CD4-positive, alpha-beta memory T cell (primary cell): ENCODE measurements at regions not wholly inside any gene's neighbourhood (a gene's known extent, or its start where the extent isn't known, plus 50 kb on each side); places are given as distances from the start of the nearest gene placed in this dataset.

Experiments used
- CTCF ChIA-PET: fragments of 350-600 bp; sonication (Branson Sonifier 250); formaldehyde crosslinking; loops from one replicate; lab custom pipeline; 2021; ENCODE audit warnings: inconsistent platforms; ENCODE audit not compliant: partially characterized antibody; lab: Charles Lee
- POLR2A ChIA-PET: fragments of 350-600 bp; sonication (Branson Sonifier 250); formaldehyde crosslinking; loops from one replicate; lab custom pipeline; 2021; ENCODE audit not compliant: partially characterized antibody; lab: Charles Lee
- DNase-seq, 5 donors: peaks; one replicate each; pipeline versions ENCODE4 v3.0.0 to v3.0.0-alpha.2; 2020 to 2022; ENCODE audit warnings: mixed read lengths in 1 of 5
- H3K27ac ChIP-seq: one replicate; pipeline ENCODE4 v1.7.0; 2013; ENCODE audit warnings: low read depth, low read length
- H3K27me3 ChIP-seq: 2 replicates; pipeline ENCODE4 v1.7.0; 2013; ENCODE audit warnings: mild to moderate bottlenecking, low read length, moderate library complexity; ENCODE audit not compliant: insufficient read depth
- H3K36me3 ChIP-seq: 2 replicates; pipeline ENCODE4 v1.7.0; 2013; ENCODE audit warnings: mild to moderate bottlenecking, low read length, moderate library complexity; ENCODE audit not compliant: insufficient read depth
- H3K4me1 ChIP-seq: 2 replicates; pipeline ENCODE4 v1.7.0; 2013; ENCODE audit warnings: mild to moderate bottlenecking, low read length, moderate library complexity; ENCODE audit not compliant: insufficient read depth
- H3K4me3 ChIP-seq, 2 donors: one replicate each; pipeline ENCODE4 v1.7.0; 2013; ENCODE audit warnings: low read length in 2 of 2, mild to moderate bottlenecking in 1 of 2
- H3K9me3 ChIP-seq, 2 donors: one replicate each; pipeline ENCODE4 v1.7.0; 2013; ENCODE audit warnings: low read length in 2 of 2, control low read depth in 1 of 2; ENCODE audit not compliant: control insufficient read depth in 1 of 2
- H3K27ac Mint-ChIP-seq, 7 donors: one replicate each; pipeline ENCODE4 v1.8.0; 2020 to 2021; ENCODE audit warnings: mixed read lengths in 7 of 7, mild to moderate bottlenecking in 6 of 7, inconsistent platforms in 3 of 7, moderate library complexity in 3 of 7
- H3K27me3 Mint-ChIP-seq, 2 donors: one replicate each; pipeline ENCODE4 v1.8.0; 2020 to 2021; ENCODE audit warnings: mixed read lengths in 2 of 2
- H3K36me3 Mint-ChIP-seq, 2 donors: one replicate each; pipeline ENCODE4 v1.8.0; 2020 to 2021; ENCODE audit warnings: mixed read lengths in 2 of 2, inconsistent platforms in 1 of 2, mild to moderate bottlenecking in 1 of 2
- H3K4me1 Mint-ChIP-seq, 4 donors: one replicate each; pipeline ENCODE4 v1.8.0; 2020 to 2021; ENCODE audit warnings: mixed read lengths in 4 of 4, mild to moderate bottlenecking in 1 of 4
- H3K4me3 Mint-ChIP-seq, 8 donors: one replicate each; pipeline ENCODE4 v1.8.0; 2020 to 2021; ENCODE audit warnings: mixed read lengths in 8 of 8, mild to moderate bottlenecking in 7 of 8, moderate library complexity in 6 of 8, inconsistent platforms in 3 of 8
- H3K9me3 Mint-ChIP-seq, 8 donors: one replicate each; pipeline ENCODE4 v1.8.0; 2020 to 2021; ENCODE audit warnings: mixed read lengths in 8 of 8, mild to moderate bottlenecking in 5 of 8, inconsistent platforms in 3 of 8, moderate library complexity in 1 of 8
- intact Hi-C: fragments of 100-400 bp; cut with micrococcal nuclease; formaldehyde crosslinking; loops from one replicate; pipeline ENCODE4 v1.15.1; 2023

- Mint-ChIP-seq H3K27me3 (no peaks in the 10 kb centered on the region), H3K4me1 (no peaks in the 10 kb centered on the region), H3K27ac (no peak overlapping the region), H3K9me3 (peaks cover 0 to 8% (median 1%) of the 10 kb centered on the region in 8 donors), H3K4me3 (no peak overlapping the region), H3K36me3 (no peaks in the 10 kb centered on the region)
- Histone ChIP-seq H3K27me3 (no peaks in the 10 kb centered on the region), H3K4me1 (no peaks in the 10 kb centered on the region), H3K4me3 (no peak overlapping the region), H3K9me3 (no peaks in the 10 kb centered on the region), H3K27ac (no peak overlapping the region), H3K36me3 (no peaks in the 10 kb centered on the region)
- ChIA-PET POLR2A (no interaction called here), CTCF (no interaction called here)
- no peak for DNase-seq
- intact Hi-C loops: no loop called here
Observed at GRCh38 chr13:62434081-62434480, 1018.4 kb upstream of the PCDH20 start.

GRCh38 chr13:62433660-62434059 is 1018.0 kb upstream of the PCDH20 start:
- no peak overlapping the region for H3K4me3 Mint-ChIP-seq
- H3K4me3 ChIP-seq: no peak overlapping the region
- H3K9me3 Mint-ChIP-seq: peaks cover 0 to 8% (median under 1%) of the 10 kb centered on the region in 8 donors
- CTCF ChIA-PET: no interaction called here
- H3K27me3 ChIP-seq: no peaks in the 10 kb centered on the region
- no peaks in the 10 kb centered on the region for H3K36me3 ChIP-seq
- no peaks in the 10 kb centered on the region for H3K36me3 Mint-ChIP-seq
- H3K27ac ChIP-seq: no peak overlapping the region
- H3K27ac Mint-ChIP-seq: no peak overlapping the region
- H3K4me1 ChIP-seq: no peaks in the 10 kb centered on the region
- no peaks in the 10 kb centered on the region for H3K27me3 Mint-ChIP-seq
- POLR2A ChIA-PET: no interaction called here
- intact Hi-C loops: no loop called here
- no peaks in the 10 kb centered on the region for H3K9me3 ChIP-seq
- no peaks in the 10 kb centered on the region for H3K4me1 Mint-ChIP-seq
- no peak for DNase-seq

- POLR2A ChIA-PET: no interaction called here
- Histone ChIP-seq H3K27ac (no peak overlapping the region), H3K4me3 (no peak overlapping the region), H3K4me1 (no peaks in the 10 kb centered on the region), H3K9me3 (no peaks in the 10 kb centered on the region), H3K36me3 (no peaks in the 10 kb centered on the region), H3K27me3 (no peaks in the 10 kb centered on the region)
- Mint-ChIP-seq H3K27me3 (no peaks in the 10 kb centered on the region), H3K27ac (no peak overlapping the region), H3K4me3 (no peak overlapping the region), H3K9me3 (peaks cover 0 to 8% (median under 1%) of the 10 kb centered on the region in 8 donors), H3K4me1 (no peaks in the 10 kb centered on the region), H3K36me3 (no peaks in the 10 kb centered on the region)
- CTCF ChIA-PET: no interaction called here
- intact Hi-C loops: no loop called here
- no peak for DNase-seq
Observed at GRCh38 chr13:62432906-62433305, 1017.3 kb upstream of the PCDH20 start.

GRCh38 chr13:62432295-62432694 is 1016.6 kb upstream of the PCDH20 start:
- intact Hi-C loops: no loop called here
- no peak overlapping the region for H3K4me3 Mint-ChIP-seq
- no peaks in the 10 kb centered on the region for H3K4me1 Mint-ChIP-seq
- H3K4me1 ChIP-seq: no peaks in the 10 kb centered on the region
- no peak for DNase-seq
- no peaks in the 10 kb centered on the region for H3K9me3 ChIP-seq
- POLR2A ChIA-PET: no interaction called here
- no peak overlapping the region for H3K4me3 ChIP-seq
- no peak overlapping the region for H3K27ac ChIP-seq
- H3K36me3 Mint-ChIP-seq: no peaks in the 10 kb centered on the region
- H3K27me3 ChIP-seq: no peaks in the 10 kb centered on the region
- CTCF ChIA-PET: no interaction called here
- H3K36me3 ChIP-seq: no peaks in the 10 kb centered on the region
- no peaks in the 10 kb centered on the region for H3K27me3 Mint-ChIP-seq
- H3K27ac Mint-ChIP-seq: no peak overlapping the region
- H3K9me3 Mint-ChIP-seq: peaks cover 0 to 8% (median under 1%) of the 10 kb centered on the region in 8 donors

- POLR2A ChIA-PET: no interaction called here
- no peak overlapping the region for H3K4me3 Mint-ChIP-seq
- Histone ChIP-seq H3K36me3 (no peaks in the 10 kb centered on the region), H3K4me3 (no peak overlapping the region), H3K4me1 (no peaks in the 10 kb centered on the region), H3K27ac (no peak overlapping the region), H3K9me3 (no peaks in the 10 kb centered on the region), H3K27me3 (no peaks in the 10 kb centered on the region)
- H3K4me1 Mint-ChIP-seq: no peaks in the 10 kb centered on the region
- no peaks in the 10 kb centered on the region for H3K36me3 Mint-ChIP-seq
- H3K9me3 Mint-ChIP-seq: peaks cover 0 to 8% (median under 1%) of the 10 kb centered on the region in 8 donors
- no peak for DNase-seq
- CTCF ChIA-PET: no interaction called here
- H3K27me3 Mint-ChIP-seq: no peaks in the 10 kb centered on the region
- no peak overlapping the region for H3K27ac Mint-ChIP-seq
- intact Hi-C loops: no loop called here
Observed at GRCh38 chr13:62431852-62432251, 1016.2 kb upstream of the PCDH20 start.

GRCh38 chr13:62418872-62419271 is 1003.2 kb upstream of the PCDH20 start:
- no peak for DNase-seq
- H3K36me3 Mint-ChIP-seq: no peaks in the 10 kb centered on the region
- H3K4me1 Mint-ChIP-seq: no peaks in the 10 kb centered on the region
- CTCF ChIA-PET: no interaction called here
- no peak overlapping the region for H3K27ac Mint-ChIP-seq
- no peak overlapping the region for H3K4me3 Mint-ChIP-seq
- H3K4me1 ChIP-seq: no peaks in the 10 kb centered on the region
- POLR2A ChIA-PET: no interaction called here
- intact Hi-C loops: no loop called here
- H3K9me3 Mint-ChIP-seq: peaks cover 0 to 6% (median 2%) of the 10 kb centered on the region in 8 donors
- no peak overlapping the region for H3K4me3 ChIP-seq
- no peaks in the 10 kb centered on the region for H3K27me3 ChIP-seq
- H3K27me3 Mint-ChIP-seq: no peaks in the 10 kb centered on the region
- H3K27ac ChIP-seq: no peak overlapping the region
- H3K9me3 ChIP-seq: no peaks in the 10 kb centered on the region
- no peaks in the 10 kb centered on the region for H3K36me3 ChIP-seq

GRCh38 chr13:62418376-62418775 is 1002.7 kb upstream of the PCDH20 start:
- peaks cover 0 to 6% (median 2%) of the 10 kb centered on the region in 8 donors for H3K9me3 Mint-ChIP-seq
- no peaks in the 10 kb centered on the region for H3K36me3 Mint-ChIP-seq
- Histone ChIP-seq H3K27me3 (no peaks in the 10 kb centered on the region), H3K27ac (no peak overlapping the region), H3K4me1 (no peaks in the 10 kb centered on the region), H3K4me3 (no peak overlapping the region), H3K9me3 (no peaks in the 10 kb centered on the region), H3K36me3 (no peaks in the 10 kb centered on the region)
- no peak for DNase-seq
- ChIA-PET CTCF (no interaction called here), POLR2A (no interaction called here)
- H3K4me1 Mint-ChIP-seq: no peaks in the 10 kb centered on the region
- no peak overlapping the region for H3K4me3 Mint-ChIP-seq
- H3K27ac Mint-ChIP-seq: no peak overlapping the region
- no peaks in the 10 kb centered on the region for H3K27me3 Mint-ChIP-seq
- intact Hi-C loops: no loop called here

GRCh38 chr13:62407871-62408270 is 992.2 kb upstream of the PCDH20 start:
- no peaks in the 10 kb centered on the region for H3K36me3 ChIP-seq
- DNase-seq: no peak
- H3K4me3 ChIP-seq: no peak overlapping the region
- peaks cover 0 to 24% (median 8%) of the 10 kb centered on the region in 8 donors for H3K9me3 Mint-ChIP-seq
- no peak overlapping the region for H3K4me3 Mint-ChIP-seq
- ChIA-PET CTCF (no interaction called here), POLR2A (no interaction called here)
- H3K4me1 Mint-ChIP-seq: no peaks in the 10 kb centered on the region
- intact Hi-C loops: no loop called here
- H3K36me3 Mint-ChIP-seq: no peaks in the 10 kb centered on the region
- H3K27me3 Mint-ChIP-seq: no peaks in the 10 kb centered on the region
- no peaks in the 10 kb centered on the region for H3K9me3 ChIP-seq
- H3K27ac ChIP-seq: no peak overlapping the region
- no peaks in the 10 kb centered on the region for H3K27me3 ChIP-seq
- H3K4me1 ChIP-seq: no peaks in the 10 kb centered on the region
- no peak overlapping the region for H3K27ac Mint-ChIP-seq
